GM12878 (cell line): ENCODE measurements at regions not wholly inside any gene's neighbourhood (a gene's known extent, or its start where the extent isn't known, plus 50 kb on each side); places are given as distances from the start of the nearest gene placed in this dataset.

Source experiments
- ATAC-seq: fragments of 200-7000 bp; cut with Tn5 transposase; 3 replicates; pipeline ENCODE4 v1.9.1; 2020; ENCODE audit warnings: mild to moderate bottlenecking, moderate library complexity
- BruUV-seq: library from RNA; stranded (reverse); fragments of 400-500 nt; replicated peaks from 2 replicates; lab custom pipeline; 2021; lab: Mats Ljungman, UMichigan
- CTCF ChIA-PET: fragments of 300-600 bp; sonication (Branson Sonifier 250); formaldehyde crosslinking; extraction: SDS; loops from one replicate; lab custom pipeline; 2021; ENCODE audit warnings: inconsistent platforms; lab: Yijun Ruan, JAX
- POLR2A ChIA-PET: fragments of 350-600 bp; formaldehyde crosslinking; extraction: SDS; loops from one replicate; lab custom pipeline; 2021; ENCODE audit warnings: inconsistent platforms; lab: Charles Lee
- RAD21 ChIA-PET: fragments of 300-600 bp; sonication (Branson Sonifier 250); formaldehyde crosslinking; loops from one replicate; lab custom pipeline; 2023; ENCODE audit warnings: antibody characterized with exemption; ENCODE audit not compliant: unreplicated experiment; lab: Charles Lee
- SMC1A ChIA-PET: fragments of 300-600 bp; sonication (Branson Sonifier 250); formaldehyde crosslinking; loops from one replicate; lab custom pipeline; 2023; ENCODE audit not compliant: unreplicated experiment, uncharacterized antibody; lab: Charles Lee
- DNase-seq: peaks from one replicate; pipeline ENCODE4 v3.0.0-alpha.2; 2011; ENCODE audit warnings: low read depth, low spot score
- FAIRE-seq: peaks from 3 replicates; lab custom pipeline; 2011; peaks lifted over from hg19 to GRCh38; lab: Jason Lieb, UNC
- H2AFZ ChIP-seq: 2 replicates; pipeline ENCODE4 v1.6.0; 2011; ENCODE audit warnings: low read depth, low read length, control low read depth; ENCODE audit not compliant: control insufficient read depth
- H3K27ac ChIP-seq: 2 replicates; pipeline ENCODE4 v1.5.1; 2011; ENCODE audit warnings: control low read depth; ENCODE audit not compliant: control insufficient read depth, insufficient read depth
- H3K27me3 ChIP-seq, 2 experiments: replicated peaks in 1 of 2; 2 replicates each; pipeline versions ENCODE4 v1.6.0 to v1.6.1; 2011; ENCODE audit warnings: low read length in 1 of 2; ENCODE audit not compliant: control insufficient read depth in 2 of 2, insufficient read depth in 2 of 2
- H3K36me3 ChIP-seq, 2 experiments: 2 replicates each; pipeline ENCODE4 v1.5.1; 2011; ENCODE audit warnings: low read length in 1 of 2; ENCODE audit not compliant: control insufficient read depth in 2 of 2, insufficient read depth in 2 of 2
- H3K4me1 ChIP-seq: 2 replicates; pipeline ENCODE4 v1.6.1; 2011; ENCODE audit warnings: mild to moderate bottlenecking, low read length, moderate library complexity, mixed read lengths; ENCODE audit not compliant: control insufficient read depth, insufficient read depth
- H3K4me2 ChIP-seq: 2 replicates; pipeline ENCODE4 v1.6.0; 2011; ENCODE audit warnings: control low read depth; ENCODE audit not compliant: control insufficient read depth, insufficient read depth
- H3K4me3 ChIP-seq: fragments of 200-600 bp; sonication (generic); 2 replicates; pipeline ENCODE4 v1.5.1; 2016
- H3K79me2 ChIP-seq: 2 replicates; pipeline ENCODE4 v1.6.0; 2011; ENCODE audit warnings: low read length; ENCODE audit not compliant: control insufficient read depth, insufficient read depth
- H3K9ac ChIP-seq: 2 replicates; pipeline ENCODE4 v1.8.0; 2011; ENCODE audit warnings: low read length, control low read depth, mixed read lengths; ENCODE audit not compliant: control insufficient read depth, insufficient read depth
- H3K9me3 ChIP-seq: replicated peaks from 3 replicates; pipeline ENCODE4 v1.5.1; 2011; ENCODE audit warnings: mild to moderate bottlenecking, low read length; ENCODE audit not compliant: control insufficient read depth, insufficient read depth
- H4K20me1 ChIP-seq: 2 replicates; pipeline ENCODE4 v1.6.0; 2011; ENCODE audit not compliant: control insufficient read depth, insufficient read depth
- BHLHE40 ChIP-seq, 2 experiments: fragments of 450-650 bp in 1 of 2; IDR thresholded peaks; 2 replicates each; pipeline ENCODE4 v1.6.1; 2011 to 2017; ENCODE audit warnings: low read depth in 2 of 2, borderline replicate concordance in 1 of 2, improper control_type of control experiment in 1 of 2, low read length in 1 of 2, mild to moderate bottlenecking in 1 of 2
- CBFB ChIP-seq: IDR thresholded peaks from 2 replicates; pipeline ENCODE4 v1.6.1; 2016; ENCODE audit warnings: antibody characterized with exemption, low read depth
- CBX3 ChIP-seq: fragments of 200-600 bp; sonication (generic); IDR thresholded peaks from 2 replicates; pipeline ENCODE4 v1.6.1; 2016; ENCODE audit warnings: low read depth, borderline replicate concordance
- CUX1 ChIP-seq: IDR thresholded peaks from 2 replicates; pipeline ENCODE4 v1.6.1; 2012; ENCODE audit warnings: improper control_type of control experiment, low read depth, low read length; ENCODE audit not compliant: insufficient replicate concordance
- HDGF ChIP-seq: fragments of 450-650 bp; IDR thresholded peaks from 2 replicates; pipeline ENCODE4 v1.6.1; 2016; ENCODE audit warnings: antibody characterized with exemption
- PML ChIP-seq: IDR thresholded peaks from 2 replicates; pipeline ENCODE4 v1.6.1; 2012; ENCODE audit warnings: low read length, inconsistent platforms
- POLR2A ChIP-seq: IDR thresholded peaks from 2 replicates; pipeline ENCODE4 v1.6.1; 2011; ENCODE audit warnings: low read depth, mild to moderate bottlenecking, low read length
- SKIL ChIP-seq: fragments of 450-650 bp; IDR thresholded peaks from 2 replicates; pipeline ENCODE4 v1.6.1; 2017; ENCODE audit warnings: mild to moderate bottlenecking, low read depth, inconsistent platforms; ENCODE audit not compliant: poor library complexity, severe bottlenecking
- SMAD1 ChIP-seq: fragments of 450-650 bp; IDR thresholded peaks from 2 replicates; pipeline ENCODE4 v1.6.1; 2018; ENCODE audit warnings: mild to moderate bottlenecking, low read depth; ENCODE audit not compliant: partially characterized antibody
- SUZ12 ChIP-seq: fragments of 200-600 bp; sonication (generic); IDR thresholded peaks from one replicate; pipeline ENCODE4 v1.6.1; 2018; ENCODE audit warnings: antibody characterized with exemption, mild to moderate bottlenecking; ENCODE audit not compliant: unreplicated experiment
- TCF3 ChIP-seq: IDR thresholded peaks from 2 replicates; pipeline ENCODE4 v1.6.1; 2012; ENCODE audit warnings: low read depth, mild to moderate bottlenecking, low read length, borderline replicate concordance; ENCODE audit not compliant: insufficient read depth
- USF2 ChIP-seq: IDR thresholded peaks from 2 replicates; pipeline ENCODE4 v1.6.1; 2011; ENCODE audit warnings: low read depth, low read length, improper control_type of control experiment, borderline replicate concordance
- ZBTB4 ChIP-seq: fragments of 450-650 bp; formaldehyde crosslinking; IDR thresholded peaks from 2 replicates; pipeline ENCODE4 v1.4.0; 2022; ENCODE audit warnings: mild to moderate bottlenecking, moderate library complexity
- ZNF274 ChIP-seq: IDR thresholded peaks from one replicate; pipeline ENCODE4 v1.8.0; 2011; ENCODE audit not compliant: insufficient read length, insufficient read depth
- WGBS: methylation state at CpG from one replicate; pipeline ENCODE4 v1.1.6; 2016; ENCODE audit warnings: low lambda C conversion rate; ENCODE audit not compliant: insufficient replicate concordance, insufficient coverage; ENCODE audit errors: missing lambda C conversion rate; 5-methylcytosine and 5-hydroxymethylcytosine counted together
- in situ Hi-C: fragments of 300-500 bp; cut with MboI; formaldehyde crosslinking; loops from 9 replicates; pipeline ENCODE4 v1.14.3; 2018; ENCODE audit warnings: mixed read lengths
- intact Hi-C: fragments of 100-400 bp; cut with micrococcal nuclease; formaldehyde crosslinking; loops from one replicate; pipeline ENCODE4 v1.14.2; 2022; ENCODE audit not compliant: unreplicated experiment

- Histone ChIP-seq H3K4me3 (no peak overlapping the region), H3K36me3 (no peaks in the 10 kb centered on the region), H3K79me2 (no peaks in the 10 kb centered on the region), H3K9me3 (no peaks in the 10 kb centered on the region; the same call in 2 of the 3 replicates), H3K9ac (no peak overlapping the region), H3K4me1 (no peaks in the 10 kb centered on the region), H3K4me2 (no peak overlapping the region), H2AFZ (no peak overlapping the region), H3K27ac (no peak overlapping the region), H4K20me1 (no peaks in the 10 kb centered on the region), H3K27me3 (no peaks in the 10 kb centered on the region)
- ChIA-PET POLR2A (no interaction called here), CTCF (no interaction called here), RAD21 (no interaction called here), SMC1A (no interaction called here)
- DNase-seq (no peak), ATAC-seq (no peak), FAIRE-seq (no peak)
- BruUV-seq, result no TSS peak
- in situ Hi-C loops, result no loop called here
- intact Hi-C loops, result no loop called here
- 50% methylated on average over 1 of the region's 1 CpG for WGBS
- TF ChIP-seq CBFB (no peak), BHLHE40 (IDR thresholded peaks at IDR 0.05; ENCODE audit: borderline replicate concordance in 1 of 2, low read depth in 2 of 2, low read length in 1 of 2) (no peak), ZBTB4 (CRISPR knock-in tag) (no peak), HDGF (no peak), SMAD1 (no peak), CBX3 (no peak), SUZ12 (no peak), SKIL (no peak), ZNF274 (no peak), POLR2A (no peak), CUX1 (no peak), PML (no peak), TCF3 (no peak), USF2 (no peak)
Measured at GRCh38 chr5:2326601-2327000, 424.9 kb downstream of the IRX2 start.
